Stimulated activated CD8-positive, alpha-beta memory T cell treated with anti-CD3 and anti-CD28 coated beads, Interleukin-15, amount 100 ng/mL, for 48 hours (primary cell): ENCODE measurements at regions not wholly inside any gene's neighbourhood (a gene's known extent, or its start where the extent isn't known, plus 50 kb on each side); places are given as distances from the start of the nearest gene placed in this dataset.

ENCODE experiments used
- DNase-seq, 2 donors: peaks; one replicate each; pipeline ENCODE4 v3.0.0-alpha.2; 2020; ENCODE audit warnings: low read depth in 2 of 2

DNA sequence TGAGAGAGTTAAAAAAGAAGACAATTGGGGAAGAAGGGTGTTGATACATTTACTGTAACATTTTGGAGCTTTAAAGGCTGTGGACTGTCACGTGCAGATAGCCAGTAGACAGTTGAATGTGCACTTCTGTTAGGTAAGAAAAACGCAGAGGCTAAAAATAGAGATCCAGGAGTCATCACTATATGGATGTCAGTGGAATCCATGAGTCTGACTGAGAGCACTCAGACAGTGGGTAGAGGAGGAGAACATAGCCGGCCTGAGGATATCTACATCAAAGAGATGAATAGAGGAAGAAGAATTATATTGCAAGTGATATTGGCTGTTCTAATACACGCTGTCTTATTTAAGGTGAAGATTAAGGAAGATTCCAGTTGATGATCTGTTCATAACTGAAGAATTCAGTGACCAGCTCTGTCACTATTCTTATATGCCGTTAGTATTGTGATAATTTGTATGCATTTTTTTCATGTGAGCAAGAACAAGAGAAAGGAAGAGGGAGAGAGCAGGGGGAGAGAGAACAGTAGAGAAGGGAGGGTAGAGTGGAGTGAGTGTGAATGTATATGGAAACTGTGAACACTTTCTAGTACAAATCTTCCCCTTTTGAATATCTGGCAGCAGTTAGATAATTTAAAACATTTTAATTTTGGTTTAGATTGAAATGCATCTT lies 344.8 kb downstream of the CHRM3 start:
- no peak for DNase-seq

DNA sequence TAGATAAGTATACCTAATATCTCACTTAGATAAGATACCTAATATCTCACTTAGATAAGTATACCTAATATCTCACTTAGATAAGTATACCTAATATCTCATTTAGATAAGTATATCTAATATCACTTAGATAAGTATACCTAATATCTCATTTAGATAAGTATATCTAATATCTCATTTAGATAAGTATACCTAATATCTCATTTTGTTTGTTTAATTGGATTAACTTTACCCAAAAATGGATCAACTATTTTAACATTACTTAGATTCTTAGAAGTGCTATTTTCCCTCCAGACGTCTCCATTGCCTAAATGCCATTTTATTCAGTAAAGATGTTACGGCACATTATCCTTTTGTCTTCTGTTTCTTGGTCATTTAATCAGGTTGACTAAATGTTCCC lies 346.4 kb downstream of the CHRM3 start:
- DNase-seq = no peak

- no peak for DNase-seq
Measured at GRCh38 chr1:239733995-239734394, 347.6 kb downstream of the CHRM3 start.

DNA sequence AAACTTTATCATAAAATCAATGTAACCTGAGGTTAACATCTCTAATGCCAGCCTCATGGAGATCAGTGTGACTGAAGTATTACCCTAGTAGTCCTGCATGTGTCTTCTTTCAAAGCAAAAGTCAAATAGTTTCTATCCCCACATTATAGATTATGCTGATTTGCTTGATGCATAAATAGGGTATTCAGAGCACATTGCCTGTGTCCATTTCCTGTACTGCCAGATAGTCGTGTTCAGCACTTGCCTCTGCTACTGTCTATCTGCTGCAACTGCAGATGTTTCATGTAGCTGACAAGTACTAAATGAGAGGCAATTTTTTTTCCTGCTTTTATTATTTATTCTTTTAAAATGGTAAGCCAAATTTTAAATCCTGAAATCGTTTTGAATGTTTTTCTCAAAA lies 348.7 kb downstream of the CHRM3 start:
- no peak for DNase-seq

- DNase-seq = no peak
Measured at GRCh38 chr1:239736479-239736878, 350.1 kb downstream of the CHRM3 start.

- DNase-seq = no peak
Measured at GRCh38 chr1:239739375-239739774, 352.3 kb upstream of the FMN2 start.

DNA sequence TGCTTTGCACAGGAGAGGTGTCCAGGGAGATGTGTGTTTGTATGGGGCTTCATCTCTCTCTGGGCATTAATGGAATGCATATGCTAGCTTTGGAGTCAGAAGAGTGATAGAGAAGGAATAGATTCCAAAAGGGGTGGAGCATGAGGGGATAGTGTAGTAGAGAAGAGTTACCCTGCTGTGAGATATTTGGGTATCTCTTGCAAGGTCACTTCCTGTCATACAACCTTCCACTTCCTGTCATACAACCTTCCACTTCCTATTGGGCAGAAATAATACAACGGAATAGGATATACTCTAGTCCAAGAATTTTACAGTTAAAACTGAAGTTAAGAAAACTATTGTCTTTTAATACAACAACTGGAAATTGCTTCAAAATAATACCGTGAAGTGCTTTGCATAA lies 351.8 kb upstream of the FMN2 start:
- no peak for DNase-seq

- DNase-seq = no peak
Measured at GRCh38 chr1:239742416-239743109, 349.1 kb upstream of the FMN2 start.

DNA sequence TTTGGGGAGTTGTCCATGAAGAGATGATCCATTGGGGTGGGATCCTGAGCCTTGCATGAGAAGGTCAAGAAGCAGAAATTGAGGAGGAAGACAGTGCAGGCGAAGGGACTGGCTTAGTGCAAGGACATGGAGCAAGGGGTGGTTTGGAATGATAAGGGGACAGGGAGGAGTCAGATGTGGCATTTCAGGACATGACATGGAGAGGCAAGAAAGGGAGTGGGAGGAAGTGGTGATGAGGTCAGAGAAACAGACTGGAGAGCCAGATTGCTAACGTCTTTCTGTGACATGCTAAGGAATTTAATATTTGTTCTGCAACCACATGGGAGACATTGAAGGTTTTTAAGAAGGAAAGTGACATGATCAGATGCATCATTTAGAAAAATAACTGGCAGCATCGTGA lies 346.8 kb upstream of the FMN2 start:
- DNase-seq = no peak

DNA sequence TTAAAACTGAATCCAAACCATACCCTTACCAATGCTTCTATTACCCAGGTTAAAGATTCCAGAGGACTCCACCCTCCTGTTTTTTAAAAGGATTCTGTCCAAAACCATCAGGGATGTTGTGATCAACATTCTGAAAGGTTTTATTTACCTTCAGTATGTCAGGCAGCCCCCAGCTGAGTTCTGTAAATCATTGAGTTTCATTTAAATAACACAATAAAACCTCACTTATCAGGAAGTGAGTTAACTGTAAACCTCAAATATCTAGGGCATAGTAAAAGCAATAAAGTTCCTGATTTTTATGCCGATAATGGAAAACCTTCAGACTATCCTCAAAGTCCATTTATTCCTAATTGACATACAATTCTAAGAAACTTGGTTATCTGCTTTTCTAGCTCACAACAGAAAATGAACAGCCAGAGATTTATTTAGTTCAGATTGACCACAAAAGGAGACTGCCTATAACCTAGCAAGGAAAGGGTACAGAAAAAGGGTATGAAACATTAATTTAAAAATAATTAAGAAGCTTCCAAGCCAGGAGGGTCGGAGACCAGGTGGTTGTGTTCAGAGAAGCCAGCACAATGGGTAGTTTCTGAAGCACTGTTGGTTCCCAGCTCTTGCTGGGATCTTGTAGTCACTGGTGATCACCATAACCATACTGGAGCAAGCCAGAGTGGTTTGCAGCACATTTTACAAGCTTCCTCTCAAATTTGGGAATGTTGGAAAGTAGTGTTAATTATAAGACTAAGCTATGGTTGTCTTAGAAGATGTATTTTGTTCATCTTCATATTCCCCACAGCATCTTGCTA lies 336.4 kb upstream of the FMN2 start:
- no peak for DNase-seq

DNA sequence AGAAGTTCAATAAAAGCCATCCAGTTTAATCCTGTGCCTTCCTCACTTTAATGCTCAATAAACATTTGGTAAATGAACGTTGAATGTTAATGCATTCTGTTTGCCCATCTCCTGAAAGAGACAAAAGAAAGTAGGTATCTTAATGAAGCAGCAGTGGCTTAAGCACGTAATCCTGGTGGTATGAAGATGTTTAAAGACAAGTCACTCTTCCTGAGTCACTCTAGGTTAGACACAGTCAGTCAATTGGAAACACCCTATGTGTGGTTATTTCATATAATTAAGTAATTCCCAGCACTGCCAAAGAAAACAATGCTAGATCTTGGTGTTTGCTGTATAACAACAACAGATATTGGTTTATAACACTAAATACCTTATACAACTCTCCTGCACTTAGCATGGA lies 334.0 kb upstream of the FMN2 start:
- DNase-seq = no peak

- DNase-seq = no peak
Measured at GRCh38 chr1:239758756-239759155, 332.9 kb upstream of the FMN2 start.

GRCh38 chr1:239761509-239761908 lies 330.2 kb upstream of the FMN2 start:
- no peak for DNase-seq

DNA sequence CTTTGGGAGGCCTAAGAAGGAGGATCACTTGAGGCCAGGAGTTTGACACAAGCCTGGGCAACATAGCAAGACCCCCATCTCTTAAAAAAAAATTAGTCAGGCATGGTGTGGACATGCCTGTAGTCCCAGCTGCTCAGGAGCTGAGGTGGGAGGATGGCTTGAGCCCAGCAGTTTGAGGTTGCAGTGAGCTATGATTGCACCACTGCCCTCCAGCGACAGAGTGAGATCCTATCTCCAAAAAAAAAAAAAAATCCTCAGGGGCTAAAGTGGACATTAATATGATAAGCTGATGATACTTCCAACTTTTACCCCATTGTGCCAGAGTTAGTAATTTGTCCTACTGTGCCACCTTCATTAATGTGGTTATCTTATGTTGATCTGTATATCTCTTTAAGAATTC lies 327.8 kb upstream of the FMN2 start:
- DNase-seq = no peak

- DNase-seq = no peak
Measured at GRCh38 chr1:239764546-239764945, 327.1 kb upstream of the FMN2 start.

DNA sequence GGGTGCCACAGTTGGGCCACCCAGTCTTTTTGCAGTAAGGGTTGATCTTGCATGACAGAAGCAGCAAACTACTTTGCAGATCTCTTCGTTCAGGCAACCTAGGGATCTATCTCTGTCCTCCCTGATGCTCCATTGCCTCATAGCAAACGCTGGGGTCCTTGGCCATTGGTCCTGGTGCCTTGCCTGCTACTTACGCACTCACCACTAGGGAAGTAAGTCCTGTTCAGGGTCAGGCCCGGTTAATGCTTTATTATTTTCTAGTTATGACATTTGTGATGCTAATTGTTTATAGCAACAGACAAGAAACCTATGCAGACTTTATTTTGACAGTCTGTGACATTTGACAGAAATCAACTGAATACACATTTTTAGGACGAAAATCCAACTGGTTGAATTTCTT lies 326.5 kb upstream of the FMN2 start:
- no peak for DNase-seq

GRCh38 chr1:239771550-239771949 lies 320.1 kb upstream of the FMN2 start:
- no peak for DNase-seq

- DNase-seq = no peak
Measured at GRCh38 chr1:239772446-239772845, 319.2 kb upstream of the FMN2 start.

DNA sequence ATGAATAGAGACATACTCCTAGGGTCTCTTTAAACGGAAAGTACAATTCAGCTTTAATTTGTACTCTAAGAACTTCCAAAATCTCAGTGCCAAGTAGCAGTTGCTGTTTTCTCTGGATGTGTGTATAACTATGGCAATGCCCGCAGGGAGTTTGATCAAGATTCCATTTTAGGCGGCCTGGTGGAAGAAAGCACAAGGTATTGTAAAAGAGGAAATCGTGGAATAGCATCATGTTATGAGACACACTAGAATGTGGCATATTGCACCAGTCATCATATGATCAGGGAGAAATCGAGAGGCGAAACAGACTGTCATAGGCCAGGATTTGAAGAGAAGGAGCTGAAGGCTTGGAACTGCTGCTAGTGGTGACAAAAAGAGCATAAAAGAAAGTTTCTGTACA lies 316.2 kb upstream of the FMN2 start:
- DNase-seq = no peak

GRCh38 chr1:239778208-239778813 lies 313.4 kb upstream of the FMN2 start:
- DNase-seq = no peak

- no peak for DNase-seq
Measured at GRCh38 chr1:239779962-239780361, 311.7 kb upstream of the FMN2 start.

- no peak for DNase-seq
Measured at GRCh38 chr1:239784896-239785295, 306.8 kb upstream of the FMN2 start.

- DNase-seq = no peak
Measured at GRCh38 chr1:239785576-239785975, 306.1 kb upstream of the FMN2 start.
